Activated CD8-positive, alpha-beta T cell treated with anti-CD3 and anti-CD28 coated beads for 36 hours (primary cell): ENCODE measurements at regions not wholly inside any gene's neighbourhood (a gene's known extent, or its start where the extent isn't known, plus 50 kb on each side); places are given as distances from the start of the nearest gene placed in this dataset.

Source experiments
- ATAC-seq: fragments of 200-7000 bp; cut with Tn5 transposase; one replicate; pipeline ENCODE4 v1.10.0; 2021; ENCODE audit warnings: mild to moderate bottlenecking, moderate library complexity
- CTCF ChIA-PET: fragments of 350-600 bp; sonication (Branson Sonifier 250); formaldehyde crosslinking; loops from one replicate; lab custom pipeline; 2021; ENCODE audit warnings: antibody characterized with exemption; lab: Charles Lee
- POLR2A ChIA-PET: fragments of 350-600 bp; sonication (Branson Sonifier 250); formaldehyde crosslinking; loops from one replicate; lab custom pipeline; 2021; ENCODE audit warnings: antibody characterized with exemption; lab: Charles Lee
- DNase-seq: peaks from one replicate; pipeline ENCODE4 v3.0.0-alpha.2; 2020
- H3K27ac Mint-ChIP-seq: one replicate; pipeline ENCODE4 v1.8.0; 2021; ENCODE audit warnings: mild to moderate bottlenecking, mixed read lengths
- H3K27me3 Mint-ChIP-seq: one replicate; pipeline ENCODE4 v1.8.0; 2021; ENCODE audit warnings: mixed read lengths
- H3K36me3 Mint-ChIP-seq: one replicate; pipeline ENCODE4 v1.8.0; 2021; ENCODE audit warnings: low read depth, mixed read lengths
- H3K4me1 Mint-ChIP-seq: one replicate; pipeline ENCODE4 v1.8.0; 2021; ENCODE audit warnings: low read depth, mixed read lengths
- H3K4me3 Mint-ChIP-seq: one replicate; pipeline ENCODE4 v1.8.0; 2021; ENCODE audit warnings: mild to moderate bottlenecking, moderate library complexity, mixed read lengths
- H3K9me3 Mint-ChIP-seq: one replicate; pipeline ENCODE4 v1.8.0; 2021; ENCODE audit warnings: mixed read lengths
- CTCF ChIP-seq: fragments of 200-600 bp; IDR thresholded peaks from one replicate; pipeline ENCODE4 v1.8.0; 2022; ENCODE audit warnings: antibody characterized with exemption, mild to moderate bottlenecking
- intact Hi-C: fragments of 100-400 bp; cut with micrococcal nuclease; formaldehyde crosslinking; loops from one replicate; pipeline ENCODE4 v1.10.0; 2022

GRCh38 chrY:19066447-19067190 lies 293.1 kb upstream of the HSFY2 start:
- ATAC-seq, result no peak
- POLR2A ChIA-PET, result no interaction called here

GRCh38 chrY:19065119-19065518 lies 291.6 kb upstream of the HSFY2 start:
- Mint-ChIP-seq H3K36me3 (peaks cover 12% of the 10 kb centered on the region), H3K9me3 (no peaks in the 10 kb centered on the region), H3K4me1 (peaks cover 19% of the 10 kb centered on the region), H3K4me3 (no peak overlapping the region), H3K27ac (no peak overlapping the region), H3K27me3 (no peaks in the 10 kb centered on the region)
- no peak for DNase-seq
- intact Hi-C loops, result no loop called here
- ATAC-seq, result no peak
- POLR2A ChIA-PET, result no interaction called here
- CTCF ChIA-PET, result no interaction called here
- no peak for TF ChIP-seq CTCF

More at GRCh38 chrY:19066447-19067190, 293.1 kb upstream of the HSFY2 start:
- peaks cover 12% of the 10 kb centered on the region for H3K36me3 Mint-ChIP-seq
- no peaks in the 10 kb centered on the region for H3K27me3 Mint-ChIP-seq
- no peak overlapping the region for H3K27ac Mint-ChIP-seq
- no peak for TF ChIP-seq CTCF
- CTCF ChIA-PET, result no interaction called here
- H3K4me3 Mint-ChIP-seq, result no peak overlapping the region
- no peaks in the 10 kb centered on the region for H3K9me3 Mint-ChIP-seq
- intact Hi-C loops, result no loop called here
- DNase-seq, result no peak
- peaks cover 19% of the 10 kb centered on the region for H3K4me1 Mint-ChIP-seq

- H3K36me3 Mint-ChIP-seq, result peaks cover 3% of the 10 kb centered on the region
- POLR2A ChIA-PET, result no interaction called here
- H3K27ac Mint-ChIP-seq, result no peak overlapping the region
- no peak for DNase-seq
- CTCF ChIA-PET, result no interaction called here
- no peaks in the 10 kb centered on the region for H3K27me3 Mint-ChIP-seq
- no peak overlapping the region for H3K4me3 Mint-ChIP-seq
- TF ChIP-seq CTCF, result no peak
- intact Hi-C loops, result no loop called here
- no peak for ATAC-seq
- peaks cover 5% of the 10 kb centered on the region for H3K4me1 Mint-ChIP-seq
- no peaks in the 10 kb centered on the region for H3K9me3 Mint-ChIP-seq
Measured at GRCh38 chrY:19059733-19060132, 286.2 kb upstream of the HSFY2 start.

- ATAC-seq (no peak), DNase-seq (no peak)
- H3K27ac Mint-ChIP-seq, result no peak overlapping the region
- no peaks in the 10 kb centered on the region for H3K9me3 Mint-ChIP-seq
- CTCF ChIA-PET, result no interaction called here
- TF ChIP-seq CTCF, result no peak
- intact Hi-C loops, result no loop called here
- H3K4me3 Mint-ChIP-seq, result no peak overlapping the region
- POLR2A ChIA-PET, result no interaction called here
- peaks cover 6% of the 10 kb centered on the region for H3K36me3 Mint-ChIP-seq
- peaks cover 3% of the 10 kb centered on the region for H3K4me1 Mint-ChIP-seq
- no peaks in the 10 kb centered on the region for H3K27me3 Mint-ChIP-seq
Measured at GRCh38 chrY:19058831-19059370, 285.4 kb upstream of the HSFY2 start.

GRCh38 chrY:19056138-19056469 lies 282.6 kb upstream of the HSFY2 start:
- CTCF ChIA-PET, result no interaction called here
- Mint-ChIP-seq H3K36me3 (peaks cover 6% of the 10 kb centered on the region), H3K4me3 (no peak overlapping the region), H3K27me3 (no peaks in the 10 kb centered on the region), H3K9me3 (no peaks in the 10 kb centered on the region), H3K27ac (no peak overlapping the region), H3K4me1 (no peaks in the 10 kb centered on the region)
- intact Hi-C loops, result no loop called here
- no peak for TF ChIP-seq CTCF
- POLR2A ChIA-PET, result no interaction called here
- DNase-seq (no peak), ATAC-seq (no peak)
